ENCODE measurements at regions not wholly inside any gene's neighbourhood (a gene's known extent, or its start where the extent isn't known, plus 50 kb on each side); places are given as distances from the start of the nearest gene placed in this dataset.

GRCh38 chr15:31774045-31774444 is 256.3 kb upstream of the CHRNA7 start:
- Mint-ChIP-seq H3K36me3 (ENCODE audit: insufficient read depth, unreplicated experiment) (no peaks in the 10 kb centered on the region), H3K27me3 (ENCODE audit: insufficient read depth, unreplicated experiment) (peaks cover 31% of the 10 kb centered on the region), H3K27ac (ENCODE audit: unreplicated experiment) (no peak overlapping the region), H3K4me1 (ENCODE audit: low read depth, unreplicated experiment) (no peaks in the 10 kb centered on the region), H3K9me3 (ENCODE audit: unreplicated experiment) (no peaks in the 10 kb centered on the region), H3K4me3 (ENCODE audit: unreplicated experiment) (no peak overlapping the region)
- POLR2A ChIA-PET: no interaction called here
- no TSS peak for BruUV-seq (replicated peaks)
- Histone ChIP-seq H3K4me1 (no peaks in the 10 kb centered on the region), H3K4me3 (ENCODE audit: low read depth, low read length) (no peak overlapping the region), H3K36me3 (ENCODE audit: control insufficient read depth, insufficient read depth, low read length) (no peaks in the 10 kb centered on the region), H3K9me3 (no peaks in the 10 kb centered on the region), H3K27me3 (replicated peaks; ENCODE audit: control insufficient read depth, insufficient read depth, low read length) (no peaks in the 10 kb centered on the region)
- CTCF ChIA-PET: no interaction called here
- no peak for TF ChIP-seq CTCF (IDR thresholded peaks at IDR 0.05; ENCODE audit: insufficient read depth in 1 of 2, low read depth in 1 of 2, low read length in 1 of 2, severe bottlenecking in 1 of 2, unreplicated experiment in 1 of 2)
- DNase-seq: no peak
- intact Hi-C loops (cut with micrococcal nuclease; ENCODE audit: unreplicated experiment): no loop called here

GRCh38 chr15:31776039-31776438 is 254.3 kb upstream of the CHRNA7 start:
- CTCF ChIA-PET: no interaction called here
- Mint-ChIP-seq H3K4me3 (ENCODE audit: unreplicated experiment) (no peak overlapping the region), H3K9me3 (ENCODE audit: unreplicated experiment) (no peaks in the 10 kb centered on the region), H3K36me3 (ENCODE audit: insufficient read depth, unreplicated experiment) (no peaks in the 10 kb centered on the region), H3K27me3 (ENCODE audit: insufficient read depth, unreplicated experiment) (peaks cover 27% of the 10 kb centered on the region), H3K4me1 (ENCODE audit: low read depth, unreplicated experiment) (no peaks in the 10 kb centered on the region), H3K27ac (ENCODE audit: unreplicated experiment) (no peak overlapping the region)
- Histone ChIP-seq H3K36me3 (ENCODE audit: control insufficient read depth, insufficient read depth, low read length) (no peaks in the 10 kb centered on the region), H3K27me3 (replicated peaks; ENCODE audit: control insufficient read depth, insufficient read depth, low read length) (no peaks in the 10 kb centered on the region), H3K9me3 (no peaks in the 10 kb centered on the region), H3K4me1 (no peaks in the 10 kb centered on the region), H3K4me3 (ENCODE audit: low read depth, low read length) (no peak overlapping the region)
- DNase-seq: no peak
- no TSS peak for BruUV-seq (replicated peaks)
- POLR2A ChIA-PET: no interaction called here
- no peak for TF ChIP-seq CTCF (IDR thresholded peaks at IDR 0.05; ENCODE audit: insufficient read depth in 1 of 2, low read depth in 1 of 2, low read length in 1 of 2, severe bottlenecking in 1 of 2, unreplicated experiment in 1 of 2)
- intact Hi-C loops (cut with micrococcal nuclease; ENCODE audit: unreplicated experiment): no loop called here

- no TSS peak for BruUV-seq (replicated peaks)
- POLR2A ChIA-PET: no interaction called here
- Mint-ChIP-seq H3K4me1 (ENCODE audit: low read depth, unreplicated experiment) (no peaks in the 10 kb centered on the region), H3K9me3 (ENCODE audit: unreplicated experiment) (no peaks in the 10 kb centered on the region), H3K27me3 (ENCODE audit: insufficient read depth, unreplicated experiment) (peaks cover 24% of the 10 kb centered on the region), H3K27ac (ENCODE audit: unreplicated experiment) (no peak overlapping the region), H3K4me3 (ENCODE audit: unreplicated experiment) (no peak overlapping the region), H3K36me3 (ENCODE audit: insufficient read depth, unreplicated experiment) (no peaks in the 10 kb centered on the region)
- H3K27me3 ChIP-seq (replicated peaks; ENCODE audit: control insufficient read depth, insufficient read depth, low read length): no peaks in the 10 kb centered on the region; the same call in 1 of the 2 replicates
- CTCF ChIA-PET: no interaction called here
- H3K4me1 ChIP-seq: no peaks in the 10 kb centered on the region
- DNase-seq: no peak
- H3K9me3 ChIP-seq: no peaks in the 10 kb centered on the region
- H3K36me3 ChIP-seq (ENCODE audit: control insufficient read depth, insufficient read depth, low read length): no peaks in the 10 kb centered on the region
- intact Hi-C loops (cut with micrococcal nuclease; ENCODE audit: unreplicated experiment): no loop called here
- no peak for TF ChIP-seq CTCF (IDR thresholded peaks at IDR 0.05; ENCODE audit: insufficient read depth in 1 of 2, low read depth in 1 of 2, low read length in 1 of 2, severe bottlenecking in 1 of 2, unreplicated experiment in 1 of 2)
- H3K4me3 ChIP-seq (ENCODE audit: low read depth, low read length): no peak overlapping the region
These were observed 249.1 kb upstream of the CHRNA7 start for GRCh38 chr15:31781261-31781660.
